ENCODE measurements at regions not wholly inside any gene's neighbourhood (a gene's known extent, or its start where the extent isn't known, plus 50 kb on each side); places are given as distances from the start of the nearest gene placed in this dataset.
A peak's percentile ranks its signal among the peaks of the same experiment; 100 is the strongest.

- TF ChIP-seq ZNF350 (CRISPR knock-in tag; IDR thresholded peaks at IDR 0.05; ENCODE audit: borderline replicate concordance, low read depth) (no peak; the same call in 1 of the 2 replicates), TGIF2 (CRISPR knock-in tag; IDR thresholded peaks at IDR 0.05) (no peak), FOXP1 (IDR thresholded peaks at IDR 0.05) (no peak), FOXP1 (CRISPR knock-in tag; IDR thresholded peaks at IDR 0.05) (peak; percentile 75), ZNF547 (CRISPR knock-in tag; IDR thresholded peaks at IDR 0.05) (no peak; the same call in 1 of the 2 replicates), NFAT5 (CRISPR knock-in tag; IDR thresholded peaks at IDR 0.05) (no peak), RXRB (CRISPR knock-in tag; IDR thresholded peaks at IDR 0.05; ENCODE audit: borderline replicate concordance) (peak; percentile 96), SRY (CRISPR knock-in tag; IDR thresholded peaks at IDR 0.05) (no peak), SMAD3 (CRISPR knock-in tag; IDR thresholded peaks at IDR 0.05) (0 out of 2 replicates have a peak, but pooled peaks have one; percentile 38), GRHL1 (CRISPR knock-in tag; conservative IDR thresholded peaks at IDR 0.05) (no peak), ATF7 (IDR thresholded peaks at IDR 0.05) (no peak), ATF7 (CRISPR knock-in tag; IDR thresholded peaks at IDR 0.05) (no peak), SOX5 (CRISPR knock-in tag; IDR thresholded peaks at IDR 0.05; ENCODE audit: borderline replicate concordance) (peak; percentile 59; the same call in 1 of the 2 replicates), ZNF605 (CRISPR knock-in tag; IDR thresholded peaks at IDR 0.05) (peak; percentile 72; the same call in 1 of the 2 replicates), ZNF468 (CRISPR knock-in tag; IDR thresholded peaks at IDR 0.05) (no peak), MAX (IDR thresholded peaks at IDR 0.05) (0 out of 2 replicates have a peak, but pooled peaks have one; percentile 27), THRA (CRISPR knock-in tag; IDR thresholded peaks at IDR 0.05; ENCODE audit: borderline replicate concordance) (peak; percentile 57; the same call in 1 of the 2 replicates), FOXK2 (IDR thresholded peaks at IDR 0.05) (no peak), DDIT3 (CRISPR knock-in tag; IDR thresholded peaks at IDR 0.05) (no peak)
These were observed 105.2 kb upstream of the SYT13 start (continued) for GRCh38 chr11:45391168-45391850.
